Neural progenitor cell (in vitro differentiated cells): ENCODE measurements at regions not wholly inside any gene's neighbourhood (a gene's known extent, or its start where the extent isn't known, plus 50 kb on each side); places are given as distances from the start of the nearest gene placed in this dataset.

Experiments used
- EZH2 ChIP-seq: fragments of 200-600 bp; sonication (generic); IDR thresholded peaks from 2 replicates; pipeline ENCODE4 v1.6.1; 2017; ENCODE audit warnings: antibody characterized with exemption, mild to moderate bottlenecking, moderate library complexity
- EZH2phosphoT487 ChIP-seq: fragments of 200-600 bp; sonication (generic); IDR thresholded peaks from 2 replicates; pipeline ENCODE4 v1.6.1; 2017; ENCODE audit warnings: antibody characterized with exemption
- TF ChIP-seq, protein P1 (sequence below): fragments of 200-600 bp; sonication (generic); IDR thresholded peaks from 2 replicates; pipeline ENCODE4 v1.5.1; 2017; ENCODE audit warnings: antibody characterized with exemption, mild to moderate bottlenecking

- TF ChIP-seq EZH2phosphoT487: no peak
- TF ChIP-seq, protein P1, sequence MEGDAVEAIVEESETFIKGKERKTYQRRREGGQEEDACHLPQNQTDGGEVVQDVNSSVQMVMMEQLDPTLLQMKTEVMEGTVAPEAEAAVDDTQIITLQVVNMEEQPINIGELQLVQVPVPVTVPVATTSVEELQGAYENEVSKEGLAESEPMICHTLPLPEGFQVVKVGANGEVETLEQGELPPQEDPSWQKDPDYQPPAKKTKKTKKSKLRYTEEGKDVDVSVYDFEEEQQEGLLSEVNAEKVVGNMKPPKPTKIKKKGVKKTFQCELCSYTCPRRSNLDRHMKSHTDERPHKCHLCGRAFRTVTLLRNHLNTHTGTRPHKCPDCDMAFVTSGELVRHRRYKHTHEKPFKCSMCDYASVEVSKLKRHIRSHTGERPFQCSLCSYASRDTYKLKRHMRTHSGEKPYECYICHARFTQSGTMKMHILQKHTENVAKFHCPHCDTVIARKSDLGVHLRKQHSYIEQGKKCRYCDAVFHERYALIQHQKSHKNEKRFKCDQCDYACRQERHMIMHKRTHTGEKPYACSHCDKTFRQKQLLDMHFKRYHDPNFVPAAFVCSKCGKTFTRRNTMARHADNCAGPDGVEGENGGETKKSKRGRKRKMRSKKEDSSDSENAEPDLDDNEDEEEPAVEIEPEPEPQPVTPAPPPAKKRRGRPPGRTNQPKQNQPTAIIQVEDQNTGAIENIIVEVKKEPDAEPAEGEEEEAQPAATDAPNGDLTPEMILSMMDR: no peak
- no peak for TF ChIP-seq EZH2
Measured at GRCh38 chr7:136148920-136149319, 171.8 kb upstream of the MTPN start.
